SK-N-MC (cell line): ENCODE measurements at regions not wholly inside any gene's neighbourhood (a gene's known extent, or its start where the extent isn't known, plus 50 kb on each side); places are given as distances from the start of the nearest gene placed in this dataset.

Source experiments
- EZH2 ChIP-seq: fragments of 200-600 bp; sonication (generic); IDR thresholded peaks from one replicate; pipeline ENCODE4 v1.6.1; 2017; ENCODE audit warnings: antibody characterized with exemption
- FOXP2 ChIP-seq: optimal IDR thresholded peaks from 2 replicates; pipeline ENCODE3; 2011; ENCODE audit warnings: mild to moderate bottlenecking, moderate library complexity; ENCODE audit not compliant: insufficient read depth; ENCODE audit errors: extremely low read length, control extremely low read depth
- POLR2AphosphoS5 ChIP-seq: IDR thresholded peaks from 2 replicates; pipeline ENCODE4 v1.6.1; 2012; ENCODE audit warnings: mild to moderate bottlenecking, low read depth, low read length, borderline replicate concordance

DNA sequence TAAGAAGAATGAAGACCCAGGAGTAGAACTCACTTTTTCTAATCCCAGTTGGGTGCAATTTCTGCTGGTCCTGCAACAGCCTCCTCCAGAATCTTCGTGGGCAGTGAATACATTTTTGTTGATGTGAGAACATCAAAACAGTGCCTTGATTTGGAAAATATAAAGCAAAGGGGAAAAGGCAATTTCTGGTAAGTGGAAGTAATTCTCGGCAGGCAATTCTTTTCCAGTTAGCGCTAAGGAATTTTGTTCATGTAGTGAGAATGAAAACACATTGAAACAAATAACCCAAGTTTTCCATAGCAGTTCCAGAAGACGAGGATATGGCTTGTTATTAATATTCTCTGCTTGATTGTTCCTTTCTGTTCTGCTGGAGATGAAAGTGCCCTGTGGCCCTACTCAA, 178.7 kb downstream of the SPATA31D1 start:
- TF ChIP-seq POLR2AphosphoS5: no peak
- TF ChIP-seq EZH2: no peak
- no peak for TF ChIP-seq FOXP2
